ENCODE measurements at regions not wholly inside any gene's neighbourhood (a gene's known extent, or its start where the extent isn't known, plus 50 kb on each side); places are given as distances from the start of the nearest gene placed in this dataset.

- H3K27me3 ChIP-seq (ENCODE audit: control insufficient read depth in 4 of 4, insufficient read depth in 4 of 4, low read length in 3 of 4) = no peaks in the 10 kb centered on the region
- TF ChIP-seq SP1 (IDR thresholded peaks at IDR 0.05) (no peak), JUND (IDR thresholded peaks at IDR 0.05) (no peak)
- no peak overlapping the region for H3K9ac ChIP-seq (ENCODE audit: low read depth in 1 of 2, low read length in 2 of 2)
- H3K36me3 ChIP-seq (ENCODE audit: control insufficient read depth in 4 of 4, insufficient read depth in 3 of 4, low read depth in 1 of 4, low read length in 3 of 4) = no peaks in the 10 kb centered on the region
- no peaks in the 10 kb centered on the region for H3K9me3 ChIP-seq (ENCODE audit: control insufficient read depth in 4 of 4, low read length in 3 of 4)
- DNase-seq (ENCODE audit: low spot score) = no peak
- no peaks in the 10 kb centered on the region for H3K4me1 ChIP-seq (ENCODE audit: control insufficient read depth in 4 of 4, insufficient read depth in 4 of 4, low read length in 3 of 4)
- WGBS = 67% methylated on average over 2 of the region's 2 CpGs
- no peak overlapping the region for H3K4me3 ChIP-seq (ENCODE audit: low read depth in 1 of 3, low read length in 3 of 3)
- no peak overlapping the region for H3K27ac ChIP-seq (ENCODE audit: low read depth in 1 of 2, low read length in 2 of 2)
Observed at GRCh38 chr13:87868731-87869130, 197.6 kb downstream of the SLITRK5 start.

- no peaks in the 10 kb centered on the region for H3K27me3 ChIP-seq (ENCODE audit: control insufficient read depth in 4 of 4, insufficient read depth in 4 of 4, low read length in 3 of 4)
- H3K36me3 ChIP-seq (ENCODE audit: control insufficient read depth in 4 of 4, insufficient read depth in 3 of 4, low read depth in 1 of 4, low read length in 3 of 4) = no peaks in the 10 kb centered on the region
- H3K4me1 ChIP-seq (ENCODE audit: control insufficient read depth in 4 of 4, insufficient read depth in 4 of 4, low read length in 3 of 4) = no peaks in the 10 kb centered on the region
- DNase-seq (ENCODE audit: low spot score) = no peak
- 70% methylated on average over 2 of the region's 2 CpGs for WGBS
- TF ChIP-seq HNF4G (IDR thresholded peaks at IDR 0.05) (no peak), YY1 (IDR thresholded peaks at IDR 0.05) (no peak), RXRA (IDR thresholded peaks at IDR 0.05) (no peak), TAF1 (conservative IDR thresholded peaks at IDR 0.05) (no peak), REST (IDR thresholded peaks at IDR 0.05) (no peak), NR2F2 (IDR thresholded peaks at IDR 0.05) (no peak)
- TF ChIP-seq, protein P1, sequence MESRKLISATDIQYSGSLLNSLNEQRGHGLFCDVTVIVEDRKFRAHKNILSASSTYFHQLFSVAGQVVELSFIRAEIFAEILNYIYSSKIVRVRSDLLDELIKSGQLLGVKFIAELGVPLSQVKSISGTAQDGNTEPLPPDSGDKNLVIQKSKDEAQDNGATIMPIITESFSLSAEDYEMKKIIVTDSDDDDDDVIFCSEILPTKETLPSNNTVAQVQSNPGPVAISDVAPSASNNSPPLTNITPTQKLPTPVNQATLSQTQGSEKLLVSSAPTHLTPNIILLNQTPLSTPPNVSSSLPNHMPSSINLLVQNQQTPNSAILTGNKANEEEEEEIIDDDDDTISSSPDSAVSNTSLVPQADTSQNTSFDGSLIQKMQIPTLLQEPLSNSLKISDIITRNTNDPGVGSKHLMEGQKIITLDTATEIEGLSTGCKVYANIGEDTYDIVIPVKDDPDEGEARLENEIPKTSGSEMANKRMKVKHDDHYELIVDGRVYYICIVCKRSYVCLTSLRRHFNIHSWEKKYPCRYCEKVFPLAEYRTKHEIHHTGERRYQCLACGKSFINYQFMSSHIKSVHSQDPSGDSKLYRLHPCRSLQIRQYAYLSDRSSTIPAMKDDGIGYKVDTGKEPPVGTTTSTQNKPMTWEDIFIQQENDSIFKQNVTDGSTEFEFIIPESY (IDR thresholded peaks at IDR 0.05) = no peak
- TF ChIP-seq, protein P2, sequence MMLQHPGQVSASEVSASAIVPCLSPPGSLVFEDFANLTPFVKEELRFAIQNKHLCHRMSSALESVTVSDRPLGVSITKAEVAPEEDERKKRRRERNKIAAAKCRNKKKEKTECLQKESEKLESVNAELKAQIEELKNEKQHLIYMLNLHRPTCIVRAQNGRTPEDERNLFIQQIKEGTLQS (IDR thresholded peaks at IDR 0.05) = no peak
- TF ChIP-seq, protein P3, sequence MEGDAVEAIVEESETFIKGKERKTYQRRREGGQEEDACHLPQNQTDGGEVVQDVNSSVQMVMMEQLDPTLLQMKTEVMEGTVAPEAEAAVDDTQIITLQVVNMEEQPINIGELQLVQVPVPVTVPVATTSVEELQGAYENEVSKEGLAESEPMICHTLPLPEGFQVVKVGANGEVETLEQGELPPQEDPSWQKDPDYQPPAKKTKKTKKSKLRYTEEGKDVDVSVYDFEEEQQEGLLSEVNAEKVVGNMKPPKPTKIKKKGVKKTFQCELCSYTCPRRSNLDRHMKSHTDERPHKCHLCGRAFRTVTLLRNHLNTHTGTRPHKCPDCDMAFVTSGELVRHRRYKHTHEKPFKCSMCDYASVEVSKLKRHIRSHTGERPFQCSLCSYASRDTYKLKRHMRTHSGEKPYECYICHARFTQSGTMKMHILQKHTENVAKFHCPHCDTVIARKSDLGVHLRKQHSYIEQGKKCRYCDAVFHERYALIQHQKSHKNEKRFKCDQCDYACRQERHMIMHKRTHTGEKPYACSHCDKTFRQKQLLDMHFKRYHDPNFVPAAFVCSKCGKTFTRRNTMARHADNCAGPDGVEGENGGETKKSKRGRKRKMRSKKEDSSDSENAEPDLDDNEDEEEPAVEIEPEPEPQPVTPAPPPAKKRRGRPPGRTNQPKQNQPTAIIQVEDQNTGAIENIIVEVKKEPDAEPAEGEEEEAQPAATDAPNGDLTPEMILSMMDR (IDR thresholded peaks at IDR 0.05; ENCODE audit: low read depth, low read length, missing input control) = no peak
- no peaks in the 10 kb centered on the region for H3K9me3 ChIP-seq (ENCODE audit: control insufficient read depth in 4 of 4, low read length in 3 of 4)
- no peak overlapping the region for H3K9ac ChIP-seq (ENCODE audit: low read depth in 1 of 2, low read length in 2 of 2)
- no peak overlapping the region for H3K27ac ChIP-seq (ENCODE audit: low read depth in 1 of 2, low read length in 2 of 2)
- H3K4me3 ChIP-seq (ENCODE audit: low read depth in 1 of 3, low read length in 3 of 3) = no peak overlapping the region
Observed at GRCh38 chr13:87872813-87873212, 201.6 kb downstream of the SLITRK5 start.

GRCh38 chr13:87877477-87877876 is 206.3 kb downstream of the SLITRK5 start:
- Histone ChIP-seq H3K27ac (ENCODE audit: low read depth in 1 of 2, low read length in 2 of 2) (no peak overlapping the region), H3K9ac (ENCODE audit: low read depth in 1 of 2, low read length in 2 of 2) (no peak overlapping the region), H3K36me3 (ENCODE audit: control insufficient read depth in 4 of 4, insufficient read depth in 3 of 4, low read depth in 1 of 4, low read length in 3 of 4) (no peaks in the 10 kb centered on the region), H3K4me3 (ENCODE audit: low read depth in 1 of 3, low read length in 3 of 3) (no peak overlapping the region), H3K9me3 (ENCODE audit: control insufficient read depth in 4 of 4, low read length in 3 of 4) (no peaks in the 10 kb centered on the region), H3K27me3 (ENCODE audit: control insufficient read depth in 4 of 4, insufficient read depth in 4 of 4, low read length in 3 of 4) (no peaks in the 10 kb centered on the region), H3K4me1 (ENCODE audit: control insufficient read depth in 4 of 4, insufficient read depth in 4 of 4, low read length in 3 of 4) (no peaks in the 10 kb centered on the region)
- 41% methylated on average over 2 of the region's 2 CpGs for WGBS
- no peak for DNase-seq (ENCODE audit: low spot score)
- TF ChIP-seq, protein P2 (IDR thresholded peaks at IDR 0.05) = no peak
- TF ChIP-seq, protein P1 (IDR thresholded peaks at IDR 0.05) = no peak
- TF ChIP-seq HNF4G (IDR thresholded peaks at IDR 0.05) (no peak), REST (IDR thresholded peaks at IDR 0.05) (no peak), EGR1 (IDR thresholded peaks at IDR 0.05; ENCODE audit: low read depth in 2 of 2) (no peak), FOXA1 (IDR thresholded peaks at IDR 0.05) (no peak)

Data from liver (tissue), 8 donors.